Testis (tissue), 2 donors: ENCODE measurements at regions not wholly inside any gene's neighbourhood (a gene's known extent, or its start where the extent isn't known, plus 50 kb on each side); places are given as distances from the start of the nearest gene placed in this dataset.

Source experiments
- CTCF ChIP-seq, 3 experiments: fragments of 450-650 bp in 2 of 3; fragments of 200-600 bp in 1 of 3; sonication (generic) in 1 of 3; IDR thresholded peaks; one replicate each; pipeline ENCODE4 v1.5.1; 2016 to 2019; ENCODE audit warnings: antibody characterized with exemption in 3 of 3, mild to moderate bottlenecking in 2 of 3, moderate library complexity in 1 of 3
- POLR2A ChIP-seq: fragments of 450-650 bp; IDR thresholded peaks from one replicate; pipeline ENCODE4 v1.6.1; 2017; ENCODE audit warnings: antibody characterized with exemption, mild to moderate bottlenecking, moderate library complexity

- TF ChIP-seq CTCF (IDR thresholded peaks at IDR 0.05) = no peak
- no peak for TF ChIP-seq POLR2A
Observed at GRCh38 chr5:164361986-164362385, 856.6 kb downstream of the MAT2B start.
